CD4-positive, alpha-beta T cell (primary cell): ENCODE measurements at regions not wholly inside any gene's neighbourhood (a gene's known extent, or its start where the extent isn't known, plus 50 kb on each side); places are given as distances from the start of the nearest gene placed in this dataset.

ENCODE experiments used
- ATAC-seq: fragments of 200-7000 bp; cut with Tn5 transposase; one replicate; pipeline ENCODE4 v1.10.0; 2022; ENCODE audit warnings: mild to moderate bottlenecking; ENCODE audit not compliant: poor library complexity
- CTCF ChIA-PET: fragments of 350-600 bp; sonication (Branson Sonifier 250); formaldehyde crosslinking; loops from one replicate; lab custom pipeline; 2021; ENCODE audit warnings: antibody characterized with exemption, inconsistent platforms; lab: Charles Lee
- POLR2A ChIA-PET: fragments of 350-600 bp; sonication (Branson Sonifier 250); formaldehyde crosslinking; loops from one replicate; lab custom pipeline; 2021; ENCODE audit warnings: antibody characterized with exemption, inconsistent platforms; lab: Charles Lee
- DNase-seq, 14 experiments: peaks; one replicate each; pipeline ENCODE4 v3.0.0-alpha.2; 2013 to 2020; ENCODE audit warnings: mixed read lengths in 2 of 14
- H3K27ac ChIP-seq, 2 donors: one replicate each; pipeline versions ENCODE4 v1.5.1 to v1.7.0; 2013; ENCODE audit warnings: low read length in 2 of 2, low read depth in 1 of 2, mild to moderate bottlenecking in 1 of 2
- H3K27me3 ChIP-seq, 2 experiments: 1 replicate in 1 of 2; 2 replicates in 1 of 2; pipeline versions ENCODE4 v1.6.1 to v1.7.0; 2013; ENCODE audit warnings: low read length in 2 of 2, control low read depth in 1 of 2, mild to moderate bottlenecking in 1 of 2, moderate library complexity in 1 of 2; ENCODE audit not compliant: insufficient read depth in 2 of 2, control insufficient read depth in 1 of 2
- H3K36me3 ChIP-seq: one replicate; pipeline ENCODE4 v1.6.1; 2013; ENCODE audit warnings: low read length, control low read depth; ENCODE audit not compliant: insufficient read depth
- H3K4me1 ChIP-seq: one replicate; pipeline ENCODE4 v1.6.1; 2013; ENCODE audit warnings: low read length, control low read depth; ENCODE audit not compliant: insufficient read depth
- H3K4me3 ChIP-seq: one replicate; pipeline ENCODE4 v1.5.1; 2013; ENCODE audit warnings: mild to moderate bottlenecking, low read length, moderate library complexity
- H3K9me3 ChIP-seq, 2 experiments: 1 replicate in 1 of 2; 2 replicates in 1 of 2; pipeline versions ENCODE4 v1.6.1 to v1.7.0; 2013; ENCODE audit warnings: low read length in 2 of 2, mild to moderate bottlenecking in 2 of 2, control low read depth in 1 of 2, moderate library complexity in 1 of 2; ENCODE audit not compliant: control insufficient read depth in 1 of 2, insufficient read depth in 1 of 2
- H3K27ac Mint-ChIP-seq: one replicate; pipeline ENCODE4 v1.8.0; 2020; ENCODE audit warnings: mixed read lengths
- H3K27me3 Mint-ChIP-seq: one replicate; pipeline ENCODE4 v1.8.0; 2021; ENCODE audit warnings: mixed read lengths
- H3K36me3 Mint-ChIP-seq: one replicate; pipeline ENCODE4 v1.8.0; 2021; ENCODE audit warnings: low read depth, mixed read lengths
- H3K4me1 Mint-ChIP-seq: one replicate; pipeline ENCODE4 v1.8.0; 2021; ENCODE audit warnings: low read depth, mixed read lengths
- H3K4me3 Mint-ChIP-seq: one replicate; pipeline ENCODE4 v1.8.0; 2020; ENCODE audit warnings: mild to moderate bottlenecking, mixed read lengths
- H3K9me3 Mint-ChIP-seq: one replicate; pipeline ENCODE4 v1.8.0; 2020; ENCODE audit warnings: mixed read lengths
- intact Hi-C, 2 experiments: fragments of 100-400 bp; cut with DNase I in 1 of 2; cut with micrococcal nuclease in 1 of 2; formaldehyde crosslinking; loops; one replicate each; pipeline versions ENCODE4 v1.15.1 to v1.9.0; 2023 to 2025; cut with DNase I, micrococcal nuclease
- TF ChIP-seq, protein P1 (sequence below): fragments of 200-600 bp; IDR thresholded peaks from one replicate; pipeline ENCODE4 v1.8.0; 2022; ENCODE audit warnings: antibody characterized with exemption, mild to moderate bottlenecking

DNA sequence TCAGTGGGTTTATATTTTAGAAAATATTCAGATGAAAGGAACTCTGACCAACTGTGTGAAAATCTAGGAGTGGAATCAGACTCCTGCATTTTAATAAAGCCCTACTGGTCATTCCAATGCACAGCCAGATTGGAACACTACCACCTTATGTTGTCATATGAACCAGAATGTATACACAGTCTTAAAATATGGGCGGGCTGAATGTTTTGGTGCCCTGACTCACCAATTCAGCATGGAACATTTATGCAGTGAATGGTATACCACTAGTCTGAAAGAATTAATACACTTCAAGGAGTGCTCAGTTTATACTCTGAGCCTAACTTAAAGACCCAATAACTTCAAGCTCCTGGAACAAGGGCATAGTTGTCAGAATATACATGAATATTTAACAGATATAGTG lies 280.9 kb upstream of the TCF4 start:
- Mint-ChIP-seq H3K27me3 (no peaks in the 10 kb centered on the region), H3K36me3 (no peaks in the 10 kb centered on the region), H3K4me1 (no peaks in the 10 kb centered on the region), H3K9me3 (no peaks in the 10 kb centered on the region), H3K4me3 (no peak overlapping the region), H3K27ac (no peak overlapping the region)
- TF ChIP-seq, protein P1, sequence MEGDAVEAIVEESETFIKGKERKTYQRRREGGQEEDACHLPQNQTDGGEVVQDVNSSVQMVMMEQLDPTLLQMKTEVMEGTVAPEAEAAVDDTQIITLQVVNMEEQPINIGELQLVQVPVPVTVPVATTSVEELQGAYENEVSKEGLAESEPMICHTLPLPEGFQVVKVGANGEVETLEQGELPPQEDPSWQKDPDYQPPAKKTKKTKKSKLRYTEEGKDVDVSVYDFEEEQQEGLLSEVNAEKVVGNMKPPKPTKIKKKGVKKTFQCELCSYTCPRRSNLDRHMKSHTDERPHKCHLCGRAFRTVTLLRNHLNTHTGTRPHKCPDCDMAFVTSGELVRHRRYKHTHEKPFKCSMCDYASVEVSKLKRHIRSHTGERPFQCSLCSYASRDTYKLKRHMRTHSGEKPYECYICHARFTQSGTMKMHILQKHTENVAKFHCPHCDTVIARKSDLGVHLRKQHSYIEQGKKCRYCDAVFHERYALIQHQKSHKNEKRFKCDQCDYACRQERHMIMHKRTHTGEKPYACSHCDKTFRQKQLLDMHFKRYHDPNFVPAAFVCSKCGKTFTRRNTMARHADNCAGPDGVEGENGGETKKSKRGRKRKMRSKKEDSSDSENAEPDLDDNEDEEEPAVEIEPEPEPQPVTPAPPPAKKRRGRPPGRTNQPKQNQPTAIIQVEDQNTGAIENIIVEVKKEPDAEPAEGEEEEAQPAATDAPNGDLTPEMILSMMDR: no peak
- CTCF ChIA-PET: no interaction called here
- Histone ChIP-seq H3K9me3 (peaks cover 0 to 4% of the 10 kb centered on the region in 2 experiments), H3K4me3 (no peak overlapping the region), H3K27ac (no peak overlapping the region), H3K36me3 (no peaks in the 10 kb centered on the region), H3K4me1 (no peaks in the 10 kb centered on the region), H3K27me3 (no peaks in the 10 kb centered on the region)
- no peak for DNase-seq
- no peak for ATAC-seq
- POLR2A ChIA-PET: no interaction called here
- intact Hi-C loops: no loop called here

DNA sequence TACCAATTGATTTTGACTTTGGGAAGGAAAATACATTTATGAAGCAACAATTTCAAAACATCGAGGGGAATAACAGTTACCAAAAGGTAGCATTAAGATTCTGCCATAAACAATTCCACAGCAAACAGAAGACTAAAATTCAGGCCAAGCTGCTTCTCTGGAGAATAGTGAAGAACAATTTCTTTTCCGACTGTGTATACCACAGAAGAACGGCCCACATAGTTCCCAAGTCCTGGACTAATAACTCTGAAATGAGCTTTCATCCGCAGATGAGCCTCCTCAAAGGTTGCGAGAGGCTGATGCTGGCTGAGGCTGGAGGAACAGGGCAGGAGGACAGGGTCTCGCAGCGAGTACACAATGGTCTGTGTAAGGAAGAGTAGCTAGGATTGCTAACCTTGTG lies 278.9 kb upstream of the TCF4 start:
- TF ChIP-seq, protein P1: no peak
- Mint-ChIP-seq H3K4me3 (no peak overlapping the region), H3K4me1 (no peaks in the 10 kb centered on the region), H3K36me3 (no peaks in the 10 kb centered on the region), H3K27me3 (no peaks in the 10 kb centered on the region), H3K27ac (no peak overlapping the region), H3K9me3 (no peaks in the 10 kb centered on the region)
- intact Hi-C loops: no loop called here
- no peaks in the 10 kb centered on the region for H3K27me3 ChIP-seq
- H3K36me3 ChIP-seq: no peaks in the 10 kb centered on the region
- ATAC-seq: no peak
- CTCF ChIA-PET: no interaction called here
- POLR2A ChIA-PET: no interaction called here
- H3K4me3 ChIP-seq: no peak overlapping the region
- no peaks in the 10 kb centered on the region for H3K4me1 ChIP-seq
- no peak for DNase-seq
- H3K9me3 ChIP-seq: peaks cover 0 to 3% of the 10 kb centered on the region in 2 experiments
- H3K27ac ChIP-seq: no peak overlapping the region

DNA sequence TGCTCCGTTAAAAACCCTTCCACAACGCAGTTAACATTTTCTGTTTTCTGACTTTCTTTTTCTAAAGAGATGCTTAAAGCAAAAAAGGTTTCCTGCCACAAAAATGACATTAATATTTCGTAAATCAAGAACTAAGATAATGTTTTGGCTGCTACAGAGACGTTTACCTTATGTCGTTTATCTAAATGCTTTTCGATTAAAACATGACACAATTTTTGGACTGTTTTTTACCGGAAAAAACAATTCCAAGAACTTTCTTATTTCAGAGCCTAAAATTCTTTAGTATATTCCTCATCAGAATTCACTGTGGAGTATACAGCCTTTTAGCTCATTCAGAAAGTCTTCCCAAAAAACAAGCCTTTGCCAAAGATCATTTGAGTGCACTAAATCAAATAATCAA lies 278.0 kb upstream of the TCF4 start:
- no peaks in the 10 kb centered on the region for H3K27me3 Mint-ChIP-seq
- Histone ChIP-seq H3K27me3 (no peaks in the 10 kb centered on the region), H3K36me3 (no peaks in the 10 kb centered on the region), H3K4me1 (no peaks in the 10 kb centered on the region), H3K9me3 (no peaks in the 10 kb centered on the region), H3K4me3 (no peak overlapping the region), H3K27ac (no peak overlapping the region)
- ChIA-PET POLR2A (no interaction called here), CTCF (interaction anchor here (1.1 kb wide), 1 partner anchor 36 kb away, joined by 3 read pairs; no protein-coding TSS in a partner anchor)
- no peak overlapping the region for H3K4me3 Mint-ChIP-seq
- ATAC-seq (no peak), DNase-seq (no peak)
- no peak overlapping the region for H3K27ac Mint-ChIP-seq
- no peaks in the 10 kb centered on the region for H3K36me3 Mint-ChIP-seq
- no peaks in the 10 kb centered on the region for H3K4me1 Mint-ChIP-seq
- TF ChIP-seq, protein P1: no peak
- intact Hi-C loops: no loop called here
- H3K9me3 Mint-ChIP-seq: no peaks in the 10 kb centered on the region
